Thyroid gland (tissue), 4 donors: ENCODE measurements at regions not wholly inside any gene's neighbourhood (a gene's known extent, or its start where the extent isn't known, plus 50 kb on each side); places are given as distances from the start of the nearest gene placed in this dataset.

ENCODE experiments used
- POLR2A ChIP-seq, 2 donors: fragments of 450-650 bp; IDR thresholded peaks; one replicate each; pipeline ENCODE4 v1.6.1; 2017; ENCODE audit warnings: antibody characterized with exemption in 2 of 2, mild to moderate bottlenecking in 2 of 2, moderate library complexity in 1 of 2
- TF ChIP-seq, protein P1 (sequence below), 6 experiments: fragments of 200-600 bp in 3 of 6; fragments of 450-650 bp in 3 of 6; sonication (generic) in 3 of 6; IDR thresholded peaks; one replicate each; pipeline ENCODE4 v1.5.1; 2016 to 2019; ENCODE audit warnings: antibody characterized with exemption in 6 of 6, mild to moderate bottlenecking in 2 of 6, inconsistent platforms in 1 of 6, moderate library complexity in 1 of 6

DNA sequence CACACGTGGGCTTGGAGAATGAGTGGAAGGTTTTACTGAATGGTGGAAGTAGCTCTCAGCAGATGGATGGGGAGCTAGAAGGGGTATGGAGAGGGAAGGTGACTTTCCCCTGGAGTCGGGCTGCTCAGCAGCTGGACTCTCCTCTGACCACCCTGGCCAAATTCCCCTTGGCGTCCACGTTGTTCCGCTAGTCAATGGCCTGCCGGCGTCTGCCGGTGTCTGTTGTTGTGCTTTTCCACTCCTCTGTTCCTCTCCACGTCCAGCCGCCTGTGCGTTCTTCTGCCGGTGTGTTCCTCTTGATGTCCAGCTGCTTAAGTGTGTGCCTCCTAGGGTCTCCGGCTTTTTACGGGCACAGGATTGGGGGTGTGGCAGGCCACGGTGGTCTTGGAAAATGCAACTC is 203.5 kb downstream of the MYRFL start:
- TF ChIP-seq, protein P1, sequence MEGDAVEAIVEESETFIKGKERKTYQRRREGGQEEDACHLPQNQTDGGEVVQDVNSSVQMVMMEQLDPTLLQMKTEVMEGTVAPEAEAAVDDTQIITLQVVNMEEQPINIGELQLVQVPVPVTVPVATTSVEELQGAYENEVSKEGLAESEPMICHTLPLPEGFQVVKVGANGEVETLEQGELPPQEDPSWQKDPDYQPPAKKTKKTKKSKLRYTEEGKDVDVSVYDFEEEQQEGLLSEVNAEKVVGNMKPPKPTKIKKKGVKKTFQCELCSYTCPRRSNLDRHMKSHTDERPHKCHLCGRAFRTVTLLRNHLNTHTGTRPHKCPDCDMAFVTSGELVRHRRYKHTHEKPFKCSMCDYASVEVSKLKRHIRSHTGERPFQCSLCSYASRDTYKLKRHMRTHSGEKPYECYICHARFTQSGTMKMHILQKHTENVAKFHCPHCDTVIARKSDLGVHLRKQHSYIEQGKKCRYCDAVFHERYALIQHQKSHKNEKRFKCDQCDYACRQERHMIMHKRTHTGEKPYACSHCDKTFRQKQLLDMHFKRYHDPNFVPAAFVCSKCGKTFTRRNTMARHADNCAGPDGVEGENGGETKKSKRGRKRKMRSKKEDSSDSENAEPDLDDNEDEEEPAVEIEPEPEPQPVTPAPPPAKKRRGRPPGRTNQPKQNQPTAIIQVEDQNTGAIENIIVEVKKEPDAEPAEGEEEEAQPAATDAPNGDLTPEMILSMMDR (IDR thresholded peaks at IDR 0.05): no peak
- TF ChIP-seq POLR2A (IDR thresholded peaks at IDR 0.05): no peak
